ENCODE measurements at regions not wholly inside any gene's neighbourhood (a gene's known extent, or its start where the extent isn't known, plus 50 kb on each side); places are given as distances from the start of the nearest gene placed in this dataset.

DNA sequence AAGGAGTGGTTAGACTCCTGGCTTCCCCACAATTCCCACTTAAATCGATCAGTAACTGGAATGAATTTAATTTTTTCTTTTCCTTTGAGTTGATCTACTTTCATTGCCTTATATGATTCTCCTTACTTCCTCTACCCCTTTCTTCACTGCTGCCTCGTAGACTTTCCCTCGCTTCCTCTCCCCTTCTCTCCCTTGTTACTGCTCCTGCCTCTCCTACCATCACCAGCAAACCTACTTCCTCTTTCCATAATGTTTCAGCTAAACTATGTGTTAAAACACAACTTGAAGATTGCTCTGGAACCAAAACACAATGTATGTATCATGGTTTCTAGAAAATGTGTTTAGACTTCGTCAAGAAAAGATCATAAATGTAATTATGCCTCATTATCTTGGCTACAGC is 132.0 kb upstream of the TET2 start:
- Histone ChIP-seq H3K36me3 (replicated peaks in 1 of 2; ENCODE audit: control extremely low read depth in 1 of 2, control insufficient read depth in 1 of 2, extremely low read depth in 1 of 2, insufficient read depth in 2 of 2, low read length in 1 of 2) (no peaks in the 10 kb centered on the region), H4K20me1 (ENCODE audit: control insufficient read depth, insufficient read depth, low read length, poor library complexity, severe bottlenecking) (no peaks in the 10 kb centered on the region), H2AFZ (ENCODE audit: insufficient read depth, low read depth, low read length, poor library complexity, severe bottlenecking) (no peak overlapping the region), H3K9ac (ENCODE audit: low read length) (no peak overlapping the region), H3K4me3 (ENCODE audit: control extremely low read depth in 1 of 5, extremely low read depth in 1 of 5, insufficient read depth in 1 of 5, low read depth in 2 of 5, low read length in 4 of 5) (no peak overlapping the region), H3K27me3 (replicated peaks in 1 of 4; ENCODE audit: control extremely low read depth in 1 of 4, control insufficient read depth in 3 of 4, insufficient read depth in 4 of 4, low read length in 3 of 4) (peaks cover 0 to 5% (median 0%) of the 10 kb centered on the region in 4 experiments), H3K4me2 (replicated peaks; ENCODE audit: low read depth, low read length, poor library complexity, severe bottlenecking) (no peak overlapping the region), H3K4me1 (ENCODE audit: control insufficient read depth in 2 of 2, insufficient read depth in 2 of 2, low read length in 2 of 2) (no peaks in the 10 kb centered on the region), H3K27ac (ENCODE audit: low read length in 2 of 2) (no peak overlapping the region), H3K79me2 (ENCODE audit: control insufficient read depth, insufficient read depth, low read length) (no peaks in the 10 kb centered on the region), H3K9me3 (ENCODE audit: control extremely low read depth in 1 of 3, control insufficient read depth in 2 of 3, insufficient read depth in 1 of 3, low read length in 2 of 3) (no peaks in the 10 kb centered on the region)
- ATAC-seq (ENCODE audit: low read depth) (no peak), DNase-seq (no peak)
- Mint-ChIP-seq H3K4me3 (no peak overlapping the region), H3K4me1 (no peaks in the 10 kb centered on the region), H3K27ac (no peak overlapping the region), H3K9me3 (ENCODE audit: insufficient read depth) (no peaks in the 10 kb centered on the region), H3K27me3 (peaks cover 15% of the 10 kb centered on the region)
- TF ChIP-seq, protein P1, sequence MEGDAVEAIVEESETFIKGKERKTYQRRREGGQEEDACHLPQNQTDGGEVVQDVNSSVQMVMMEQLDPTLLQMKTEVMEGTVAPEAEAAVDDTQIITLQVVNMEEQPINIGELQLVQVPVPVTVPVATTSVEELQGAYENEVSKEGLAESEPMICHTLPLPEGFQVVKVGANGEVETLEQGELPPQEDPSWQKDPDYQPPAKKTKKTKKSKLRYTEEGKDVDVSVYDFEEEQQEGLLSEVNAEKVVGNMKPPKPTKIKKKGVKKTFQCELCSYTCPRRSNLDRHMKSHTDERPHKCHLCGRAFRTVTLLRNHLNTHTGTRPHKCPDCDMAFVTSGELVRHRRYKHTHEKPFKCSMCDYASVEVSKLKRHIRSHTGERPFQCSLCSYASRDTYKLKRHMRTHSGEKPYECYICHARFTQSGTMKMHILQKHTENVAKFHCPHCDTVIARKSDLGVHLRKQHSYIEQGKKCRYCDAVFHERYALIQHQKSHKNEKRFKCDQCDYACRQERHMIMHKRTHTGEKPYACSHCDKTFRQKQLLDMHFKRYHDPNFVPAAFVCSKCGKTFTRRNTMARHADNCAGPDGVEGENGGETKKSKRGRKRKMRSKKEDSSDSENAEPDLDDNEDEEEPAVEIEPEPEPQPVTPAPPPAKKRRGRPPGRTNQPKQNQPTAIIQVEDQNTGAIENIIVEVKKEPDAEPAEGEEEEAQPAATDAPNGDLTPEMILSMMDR (IDR thresholded peaks at IDR 0.05), result no peak
- TF ChIP-seq EZH2 (IDR thresholded peaks at IDR 0.05; ENCODE audit: borderline replicate concordance, insufficient read depth, low read depth, low read length, poor library complexity, severe bottlenecking), result no peak
- 57% methylated on average over 2 of the region's 4 CpGs for WGBS (ENCODE audit: insufficient coverage)
- POLR2A ChIA-PET, result no interaction called here
- CTCF ChIA-PET, result no interaction called here
- intact Hi-C loops (cut with micrococcal nuclease), result no loop called here

DNA sequence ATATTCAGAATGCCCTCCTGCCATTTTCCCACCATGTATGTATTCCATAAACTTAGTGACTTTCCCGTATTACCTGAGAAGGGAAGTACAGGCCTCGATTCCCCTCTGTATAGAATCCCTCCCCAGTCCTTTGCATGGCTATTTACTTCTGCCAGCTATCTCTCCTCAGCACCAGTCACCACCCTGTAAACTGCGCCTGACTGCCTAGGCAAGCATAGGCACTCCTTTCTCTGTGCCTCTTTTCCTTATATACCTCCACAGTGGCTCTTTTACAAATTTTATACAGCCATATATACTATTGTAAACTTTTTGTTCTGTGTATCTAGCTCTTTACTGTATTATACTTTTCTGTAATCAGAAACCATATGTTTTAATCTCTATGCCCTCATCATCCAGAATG is 130.9 kb upstream of the TET2 start:
- Histone ChIP-seq H3K9me3 (ENCODE audit: control extremely low read depth in 1 of 3, control insufficient read depth in 2 of 3, insufficient read depth in 1 of 3, low read length in 2 of 3) (no peaks in the 10 kb centered on the region), H3K36me3 (replicated peaks in 1 of 2; ENCODE audit: control extremely low read depth in 1 of 2, control insufficient read depth in 1 of 2, extremely low read depth in 1 of 2, insufficient read depth in 2 of 2, low read length in 1 of 2) (no peaks in the 10 kb centered on the region), H3K4me3 (ENCODE audit: control extremely low read depth in 1 of 5, extremely low read depth in 1 of 5, insufficient read depth in 1 of 5, low read depth in 2 of 5, low read length in 4 of 5) (no peak overlapping the region), H3K79me2 (ENCODE audit: control insufficient read depth, insufficient read depth, low read length) (no peaks in the 10 kb centered on the region), H3K9ac (ENCODE audit: low read length) (no peak overlapping the region), H3K4me1 (ENCODE audit: control insufficient read depth in 2 of 2, insufficient read depth in 2 of 2, low read length in 2 of 2) (no peaks in the 10 kb centered on the region), H4K20me1 (ENCODE audit: control insufficient read depth, insufficient read depth, low read length, poor library complexity, severe bottlenecking) (no peaks in the 10 kb centered on the region), H3K27me3 (replicated peaks in 1 of 4; ENCODE audit: control extremely low read depth in 1 of 4, control insufficient read depth in 3 of 4, insufficient read depth in 4 of 4, low read length in 3 of 4) (peaks cover 0 to 2% (median 0%) of the 10 kb centered on the region in 4 experiments), H3K27ac (ENCODE audit: low read length in 2 of 2) (no peak overlapping the region), H3K4me2 (replicated peaks; ENCODE audit: low read depth, low read length, poor library complexity, severe bottlenecking) (no peak overlapping the region), H2AFZ (ENCODE audit: insufficient read depth, low read depth, low read length, poor library complexity, severe bottlenecking) (no peak overlapping the region)
- TF ChIP-seq, protein P1 (IDR thresholded peaks at IDR 0.05), result no peak
- no peak for TF ChIP-seq EZH2 (IDR thresholded peaks at IDR 0.05; ENCODE audit: borderline replicate concordance, insufficient read depth, low read depth, low read length, poor library complexity, severe bottlenecking)
- Mint-ChIP-seq H3K4me1 (no peaks in the 10 kb centered on the region), H3K27me3 (peaks cover 6% of the 10 kb centered on the region), H3K4me3 (no peak overlapping the region), H3K9me3 (ENCODE audit: insufficient read depth) (no peaks in the 10 kb centered on the region), H3K27ac (no peak overlapping the region)
- POLR2A ChIA-PET, result no interaction called here
- intact Hi-C loops (cut with micrococcal nuclease), result no loop called here
- CTCF ChIA-PET, result no interaction called here
- ATAC-seq (ENCODE audit: low read depth) (no peak), DNase-seq (no peak)
- WGBS (ENCODE audit: insufficient coverage), result 100% methylated on average over 3 of the region's 3 CpGs
